ENCODE measurements at regions not wholly inside any gene's neighbourhood (a gene's known extent, or its start where the extent isn't known, plus 50 kb on each side); places are given as distances from the start of the nearest gene placed in this dataset.

DNA sequence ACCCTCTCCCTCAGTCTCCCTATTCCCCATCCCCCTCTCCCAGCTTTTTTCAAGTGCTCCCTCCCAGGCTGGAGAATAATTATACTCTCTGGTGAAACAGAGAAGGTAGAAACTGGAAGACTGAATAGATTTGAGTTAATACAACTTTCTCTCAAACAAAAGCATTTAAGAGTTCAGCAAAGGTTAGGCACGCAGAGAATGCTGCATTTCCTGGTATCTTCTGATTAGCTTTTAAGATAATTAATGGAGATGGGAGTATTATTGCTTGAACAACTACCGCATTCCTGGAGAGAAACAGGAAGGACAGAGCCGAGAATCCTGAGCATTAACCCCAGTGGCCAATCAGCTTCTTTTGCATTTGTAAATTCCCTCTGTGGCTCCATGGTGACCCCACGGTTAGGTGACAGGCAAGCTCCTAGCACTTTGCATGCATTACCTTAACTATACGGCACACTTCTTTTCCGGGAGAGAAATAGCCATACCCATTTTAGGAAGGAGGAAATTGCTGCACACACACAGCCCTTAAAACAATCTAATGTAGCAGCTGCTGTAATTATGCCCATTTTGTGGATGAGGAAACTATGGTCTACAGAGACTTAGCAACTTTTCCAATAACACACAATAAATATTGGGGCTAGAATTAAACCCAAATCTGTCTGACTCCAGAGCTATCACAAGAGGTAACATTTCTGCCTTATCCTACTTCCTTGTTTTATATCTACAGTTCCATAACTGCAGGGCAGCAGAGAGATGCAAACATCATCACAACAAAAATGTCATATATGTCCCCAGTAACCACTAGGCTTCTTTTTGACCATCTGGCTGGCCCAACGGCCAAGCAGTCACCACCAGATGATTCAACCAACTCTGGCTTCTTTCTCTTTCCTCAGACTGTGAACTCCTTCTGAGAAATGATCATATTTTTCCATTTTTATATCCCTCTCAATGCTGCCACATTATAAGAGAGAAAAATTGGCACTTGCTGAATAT lies 169.9 kb downstream of the CD24 start:
- TF ChIP-seq, protein P1, sequence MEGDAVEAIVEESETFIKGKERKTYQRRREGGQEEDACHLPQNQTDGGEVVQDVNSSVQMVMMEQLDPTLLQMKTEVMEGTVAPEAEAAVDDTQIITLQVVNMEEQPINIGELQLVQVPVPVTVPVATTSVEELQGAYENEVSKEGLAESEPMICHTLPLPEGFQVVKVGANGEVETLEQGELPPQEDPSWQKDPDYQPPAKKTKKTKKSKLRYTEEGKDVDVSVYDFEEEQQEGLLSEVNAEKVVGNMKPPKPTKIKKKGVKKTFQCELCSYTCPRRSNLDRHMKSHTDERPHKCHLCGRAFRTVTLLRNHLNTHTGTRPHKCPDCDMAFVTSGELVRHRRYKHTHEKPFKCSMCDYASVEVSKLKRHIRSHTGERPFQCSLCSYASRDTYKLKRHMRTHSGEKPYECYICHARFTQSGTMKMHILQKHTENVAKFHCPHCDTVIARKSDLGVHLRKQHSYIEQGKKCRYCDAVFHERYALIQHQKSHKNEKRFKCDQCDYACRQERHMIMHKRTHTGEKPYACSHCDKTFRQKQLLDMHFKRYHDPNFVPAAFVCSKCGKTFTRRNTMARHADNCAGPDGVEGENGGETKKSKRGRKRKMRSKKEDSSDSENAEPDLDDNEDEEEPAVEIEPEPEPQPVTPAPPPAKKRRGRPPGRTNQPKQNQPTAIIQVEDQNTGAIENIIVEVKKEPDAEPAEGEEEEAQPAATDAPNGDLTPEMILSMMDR (conservative IDR thresholded peaks at IDR 0.05), result no peak
- H3K27ac ChIP-seq, result no peak overlapping the region

DNA sequence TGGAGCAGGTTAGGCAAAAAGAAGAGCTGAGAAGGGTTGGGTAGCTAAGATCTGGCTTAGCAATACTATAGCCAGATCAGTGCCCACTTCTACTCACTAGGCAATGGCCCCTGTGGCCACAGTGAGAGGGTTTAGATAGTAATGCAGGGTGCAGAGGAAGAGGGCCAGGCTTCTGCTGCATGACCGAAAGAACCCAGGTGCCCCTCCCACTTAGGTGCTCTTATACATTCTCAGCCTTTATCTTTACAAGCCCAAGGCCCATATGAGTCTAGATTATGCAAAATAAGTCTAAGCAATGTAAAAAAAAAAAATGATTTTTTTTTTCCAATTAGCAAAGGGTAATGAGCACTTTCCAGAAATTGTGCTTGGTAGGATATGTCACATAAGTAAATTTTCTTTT lies 171.3 kb downstream of the CD24 start:
- H3K27ac ChIP-seq, result no peak overlapping the region
- TF ChIP-seq, protein P1 (conservative IDR thresholded peaks at IDR 0.05), result no peak

DNA sequence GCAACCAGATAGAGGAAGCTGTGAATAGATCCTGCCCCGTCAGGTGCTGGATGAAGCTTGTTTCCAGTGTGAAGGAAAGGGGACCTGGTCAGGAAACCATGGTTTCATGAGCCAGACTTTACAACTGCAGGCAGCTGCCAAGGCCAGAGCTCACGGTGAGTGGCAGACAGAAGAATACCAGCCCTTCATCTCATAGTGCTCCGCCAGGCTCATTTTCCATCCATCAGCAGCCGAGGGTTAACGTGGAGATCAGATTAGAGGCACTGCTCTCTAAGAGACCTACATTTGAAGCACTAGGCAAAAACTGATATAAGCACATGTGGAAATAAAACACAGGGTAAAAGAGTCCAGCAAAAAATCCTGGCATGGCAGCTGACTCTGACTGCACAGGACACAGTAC lies 172.4 kb downstream of the CD24 start:
- H3K27ac ChIP-seq, result no peak overlapping the region

DNA sequence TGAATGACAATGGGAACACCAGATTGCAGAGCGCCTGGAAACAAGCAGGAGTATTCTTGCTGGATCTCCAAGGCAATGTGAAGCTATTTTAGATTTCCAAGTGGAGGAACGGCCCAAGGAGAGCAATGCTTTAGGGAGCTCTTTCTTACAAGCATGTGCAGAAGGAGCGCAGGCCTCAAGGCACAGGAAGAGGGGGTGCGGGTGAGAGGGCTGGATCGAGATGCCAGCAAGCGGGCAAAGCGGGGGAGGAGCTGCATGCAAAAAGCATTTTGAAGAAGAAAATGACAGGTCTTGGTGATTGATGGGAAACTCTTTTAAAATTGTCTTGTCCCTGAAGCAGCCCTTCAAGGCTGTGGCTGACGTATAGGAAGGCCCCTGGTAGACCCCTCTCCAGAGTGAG lies 171.9 kb downstream of the QRSL1 start:
- no peak overlapping the region for H3K27ac ChIP-seq
- TF ChIP-seq, protein P1 (conservative IDR thresholded peaks at IDR 0.05), result no peak

More for the DNA sequence above, 172.4 kb downstream of the CD24 start:
- TF ChIP-seq, protein P1 (conservative IDR thresholded peaks at IDR 0.05), result no peak

DNA sequence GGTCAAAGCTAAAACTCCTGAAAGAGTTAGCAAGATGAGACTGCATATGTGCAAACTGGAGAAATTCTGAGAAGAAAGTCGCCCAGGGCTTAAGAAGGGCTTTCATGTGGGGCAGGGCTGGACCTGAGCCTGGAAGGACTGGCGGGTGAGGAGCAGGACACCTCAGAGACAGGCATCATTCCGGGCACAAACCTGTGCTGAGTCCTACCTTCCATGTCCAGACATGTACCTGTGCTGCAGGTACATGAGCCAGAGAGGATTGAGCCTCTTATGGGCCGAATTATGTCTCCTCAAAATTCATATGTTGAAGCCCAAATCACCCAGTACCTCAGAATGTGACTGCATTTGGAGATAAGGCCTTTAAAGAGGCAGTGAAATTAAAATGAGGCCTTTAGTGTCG lies 171.0 kb downstream of the QRSL1 start:
- no peak overlapping the region for H3K27ac ChIP-seq
- TF ChIP-seq, protein P1 (conservative IDR thresholded peaks at IDR 0.05), result no peak

DNA sequence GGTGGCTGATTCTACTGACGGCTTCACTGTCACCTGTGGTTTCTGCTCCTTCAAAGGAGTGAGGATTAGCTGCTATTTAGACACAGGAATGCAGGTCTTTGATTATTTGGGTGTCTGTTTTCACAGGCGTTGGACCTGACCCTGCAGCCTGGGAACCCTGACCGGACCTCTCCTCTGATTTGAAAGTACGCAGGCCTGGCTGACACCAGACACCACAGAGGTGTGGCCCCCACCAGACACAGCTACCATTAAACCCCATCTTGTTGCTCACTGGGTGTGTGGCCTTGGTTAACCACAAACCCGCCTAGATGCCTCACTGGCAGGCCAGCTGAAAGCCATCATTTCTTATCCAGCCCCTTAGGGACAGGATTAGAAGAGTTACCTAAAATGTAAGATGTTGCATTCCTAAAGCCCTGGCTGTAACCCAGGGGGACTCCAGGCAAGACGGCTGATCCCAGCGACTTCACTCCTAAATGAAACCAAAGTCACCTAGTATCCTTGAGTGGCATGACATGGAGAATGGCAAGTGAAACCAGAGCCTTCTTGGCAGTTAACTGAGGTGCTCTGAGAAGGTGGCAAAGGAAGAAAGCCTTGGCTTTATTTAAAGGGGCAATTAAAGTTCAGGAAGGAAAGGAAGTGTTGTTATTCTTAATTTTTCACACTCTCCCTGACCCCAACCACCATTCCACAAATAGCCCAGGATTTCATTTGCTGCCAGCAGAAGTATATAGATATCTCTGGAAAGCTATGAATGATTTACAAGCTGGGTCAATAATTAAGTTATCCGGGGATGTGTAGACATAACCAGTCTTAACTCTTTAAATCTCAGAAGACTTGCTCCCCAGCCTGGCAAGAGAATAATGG lies 169.9 kb downstream of the QRSL1 start:
- H3K27ac ChIP-seq, result peak overlapping the region; percentile 31
- TF ChIP-seq, protein P1 (conservative IDR thresholded peaks at IDR 0.05), result no peak

DNA sequence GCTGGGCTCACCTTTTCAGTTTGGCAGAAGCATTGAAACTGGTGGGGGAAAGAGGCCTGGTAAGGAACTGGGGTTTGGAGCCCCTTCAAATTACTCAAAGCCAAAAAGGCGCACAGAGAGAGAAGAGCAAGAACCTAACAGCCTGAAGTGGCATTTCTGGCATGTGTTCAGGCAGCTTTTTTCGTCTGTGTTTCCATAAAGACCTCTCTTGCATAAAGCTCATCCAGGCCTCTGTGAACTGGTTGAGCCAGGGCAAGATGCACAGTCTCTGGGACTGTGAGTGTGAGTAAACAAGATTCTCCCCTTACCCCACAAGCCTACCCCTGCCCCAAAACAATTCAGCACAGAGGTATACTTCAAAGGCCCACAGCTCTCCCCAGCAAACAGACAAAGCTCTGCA lies 167.8 kb downstream of the QRSL1 start:
- H3K27ac ChIP-seq, result no peak overlapping the region
- TF ChIP-seq, protein P1 (conservative IDR thresholded peaks at IDR 0.05), result no peak

All from VCaP (cell line).